Tibial nerve (tissue), 4 donors: ENCODE measurements at regions not wholly inside any gene's neighbourhood (a gene's known extent, or its start where the extent isn't known, plus 50 kb on each side); places are given as distances from the start of the nearest gene placed in this dataset.

Experiments
- DNase-seq, 2 donors: peaks; one replicate each; pipeline ENCODE4 v3.0.0-alpha.2; 2019; ENCODE audit warnings: low spot score in 2 of 2
- H3K27ac ChIP-seq, 4 donors: fragments of 200-600 bp; sonication (generic) in 3 of 4; one replicate each; pipeline ENCODE4 v1.5.1; 2017 to 2019; ENCODE audit warnings: mild to moderate bottlenecking in 1 of 4
- H3K27me3 ChIP-seq, 2 donors: fragments of 200-600 bp; sonication (generic) in 1 of 2; one replicate each; pipeline versions ENCODE4 v1.5.1 to v1.6.0; 2017 to 2019
- H3K36me3 ChIP-seq, 3 donors: fragments of 200-600 bp; sonication (generic); one replicate each; pipeline ENCODE4 v1.5.1; 2018 to 2019
- H3K4me1 ChIP-seq, 4 donors: fragments of 200-600 bp; sonication (generic) in 3 of 4; one replicate each; pipeline ENCODE4 v1.5.1; 2017 to 2019
- H3K4me3 ChIP-seq, 4 donors: fragments of 200-600 bp; sonication (generic) in 3 of 4; one replicate each; pipeline ENCODE4 v1.5.1; 2017 to 2019; ENCODE audit warnings: mild to moderate bottlenecking in 1 of 4, moderate library complexity in 1 of 4
- H3K9me3 ChIP-seq, 4 donors: fragments of 200-600 bp; sonication (generic) in 3 of 4; one replicate each; pipeline ENCODE4 v1.5.1; 2017 to 2019
- EP300 ChIP-seq, 2 donors: sonication (generic); formaldehyde crosslinking; IDR thresholded peaks; one replicate each; pipeline ENCODE4 v1.6.1; 2017; ENCODE audit warnings: antibody characterized with exemption in 2 of 2, mild to moderate bottlenecking in 1 of 2
- POLR2A ChIP-seq, 2 donors: fragments of 450-650 bp; IDR thresholded peaks; one replicate each; pipeline ENCODE4 v1.6.1; 2017; ENCODE audit warnings: antibody characterized with exemption in 2 of 2, mild to moderate bottlenecking in 2 of 2, moderate library complexity in 2 of 2
- WGBS, 2 donors: methylation state at CpG; one replicate each; pipeline ENCODE4 v1.1.5; 2018; 5-methylcytosine and 5-hydroxymethylcytosine counted together
- TF ChIP-seq, protein P1 (sequence below), 5 experiments: fragments of 200-600 bp in 3 of 5; fragments of 450-650 bp in 2 of 5; sonication (generic) in 3 of 5; IDR thresholded peaks; one replicate each; pipeline ENCODE4 v1.5.1; 2016 to 2019; ENCODE audit warnings: antibody characterized with exemption in 5 of 5, mild to moderate bottlenecking in 3 of 5, moderate library complexity in 2 of 5

DNA sequence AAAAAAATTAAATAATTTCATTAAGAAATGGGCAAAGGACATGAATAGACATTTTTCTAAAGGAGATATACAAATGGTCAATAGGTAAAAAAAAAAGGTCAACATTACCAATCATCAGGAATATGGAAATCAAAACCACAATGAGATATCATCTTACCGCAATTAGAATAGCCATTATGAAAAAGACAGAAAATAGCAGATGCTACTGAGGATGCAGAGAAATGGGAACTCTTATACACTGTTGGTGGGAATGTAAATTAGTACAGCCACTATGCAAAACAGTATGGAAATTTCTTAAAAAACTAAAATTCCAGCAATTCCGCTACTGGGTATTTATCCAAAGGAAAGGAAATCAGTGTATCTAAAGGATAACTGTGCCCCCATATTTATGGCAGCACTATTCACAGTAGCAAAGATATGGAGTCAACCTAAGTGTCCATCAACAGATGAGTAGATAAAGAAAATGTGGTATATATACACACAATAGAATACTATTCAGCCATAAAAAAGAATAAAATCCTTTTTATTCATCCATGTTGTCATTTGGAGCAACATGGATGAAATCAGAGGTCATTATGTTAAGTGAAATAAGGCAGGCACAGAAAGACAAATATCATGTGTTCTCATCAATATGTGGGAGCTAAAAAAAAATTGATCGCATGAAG is 132.4 kb downstream of the RPL22L1 start:
- H3K4me1 ChIP-seq = peaks cover 0 to 26% (median 5%) of the 10 kb centered on the region in 4 donors
- TF ChIP-seq POLR2A (IDR thresholded peaks at IDR 0.05) = no peak
- TF ChIP-seq EP300 (IDR thresholded peaks at IDR 0.05) = no peak
- no peaks in the 10 kb centered on the region for H3K27me3 ChIP-seq
- H3K36me3 ChIP-seq = no peaks in the 10 kb centered on the region
- no peak overlapping the region for H3K4me3 ChIP-seq
- no peak overlapping the region for H3K27ac ChIP-seq
- no peaks in the 10 kb centered on the region for H3K9me3 ChIP-seq
- DNase-seq = no peak
- WGBS, 2 donors = 95 to 97% methylated on average over 3 of the region's 3 CpGs

DNA sequence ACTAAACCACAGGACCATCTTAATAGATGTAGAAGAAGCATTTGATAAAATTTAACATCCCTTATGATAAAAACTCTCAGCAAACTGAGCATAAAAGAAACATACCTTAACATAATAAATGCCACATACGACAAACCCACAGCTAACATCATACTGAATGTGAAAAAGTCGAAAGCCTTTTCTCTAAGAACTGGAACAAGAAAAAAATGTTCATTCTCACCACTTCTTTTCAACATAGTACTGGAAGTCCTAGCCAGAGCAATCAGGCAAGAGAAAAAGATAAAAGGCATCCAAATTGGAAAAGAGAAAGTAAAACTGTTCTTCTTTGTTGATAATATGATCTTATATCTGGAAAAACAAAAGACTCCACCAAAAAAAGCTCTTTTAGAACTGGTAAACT is 134.2 kb downstream of the RPL22L1 start:
- H3K27ac ChIP-seq = peak overlapping the region in 1 of 4 donors; percentile 54
- no peaks in the 10 kb centered on the region for H3K36me3 ChIP-seq
- no peak overlapping the region for H3K4me3 ChIP-seq
- H3K9me3 ChIP-seq = no peaks in the 10 kb centered on the region
- WGBS, 2 donors = 82% methylated on average over 2 of the region's 2 CpGs
- H3K27me3 ChIP-seq = no peaks in the 10 kb centered on the region
- TF ChIP-seq EP300 (IDR thresholded peaks at IDR 0.05) (no peak), POLR2A (IDR thresholded peaks at IDR 0.05) (no peak)
- TF ChIP-seq, protein P1, sequence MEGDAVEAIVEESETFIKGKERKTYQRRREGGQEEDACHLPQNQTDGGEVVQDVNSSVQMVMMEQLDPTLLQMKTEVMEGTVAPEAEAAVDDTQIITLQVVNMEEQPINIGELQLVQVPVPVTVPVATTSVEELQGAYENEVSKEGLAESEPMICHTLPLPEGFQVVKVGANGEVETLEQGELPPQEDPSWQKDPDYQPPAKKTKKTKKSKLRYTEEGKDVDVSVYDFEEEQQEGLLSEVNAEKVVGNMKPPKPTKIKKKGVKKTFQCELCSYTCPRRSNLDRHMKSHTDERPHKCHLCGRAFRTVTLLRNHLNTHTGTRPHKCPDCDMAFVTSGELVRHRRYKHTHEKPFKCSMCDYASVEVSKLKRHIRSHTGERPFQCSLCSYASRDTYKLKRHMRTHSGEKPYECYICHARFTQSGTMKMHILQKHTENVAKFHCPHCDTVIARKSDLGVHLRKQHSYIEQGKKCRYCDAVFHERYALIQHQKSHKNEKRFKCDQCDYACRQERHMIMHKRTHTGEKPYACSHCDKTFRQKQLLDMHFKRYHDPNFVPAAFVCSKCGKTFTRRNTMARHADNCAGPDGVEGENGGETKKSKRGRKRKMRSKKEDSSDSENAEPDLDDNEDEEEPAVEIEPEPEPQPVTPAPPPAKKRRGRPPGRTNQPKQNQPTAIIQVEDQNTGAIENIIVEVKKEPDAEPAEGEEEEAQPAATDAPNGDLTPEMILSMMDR (IDR thresholded peaks at IDR 0.05) = no peak
- no peak for DNase-seq
- H3K4me1 ChIP-seq = peaks cover 0 to 13% (median 4%) of the 10 kb centered on the region in 4 donors

DNA sequence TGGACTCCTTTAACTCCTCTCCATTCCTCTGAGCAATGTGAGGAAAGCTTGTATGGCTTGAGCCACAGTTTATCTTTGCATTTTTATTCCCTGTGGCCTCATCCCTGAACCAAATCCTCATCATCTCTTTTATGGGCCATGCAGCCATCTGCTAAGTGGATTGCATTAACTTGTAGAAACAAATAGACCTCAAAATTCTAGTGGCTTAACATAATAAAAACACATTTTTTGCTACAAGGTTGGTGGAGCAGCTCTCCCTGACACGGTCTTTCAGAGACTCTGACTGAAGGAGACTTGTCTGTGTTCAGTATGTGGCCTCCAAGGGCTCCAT is 135.3 kb downstream of the RPL22L1 start:
- 74 to 86% methylated on average over 1 of the region's 1 CpG for WGBS, 2 donors
- H3K36me3 ChIP-seq = no peaks in the 10 kb centered on the region
- H3K9me3 ChIP-seq = no peaks in the 10 kb centered on the region
- no peaks in the 10 kb centered on the region for H3K27me3 ChIP-seq
- no peak overlapping the region for H3K4me3 ChIP-seq
- TF ChIP-seq POLR2A (IDR thresholded peaks at IDR 0.05) = no peak
- TF ChIP-seq, protein P1 (IDR thresholded peaks at IDR 0.05) = no peak
- no peak for TF ChIP-seq EP300 (IDR thresholded peaks at IDR 0.05)
- peaks cover 0 to 4% (median 1%) of the 10 kb centered on the region in 4 donors for H3K4me1 ChIP-seq
- H3K27ac ChIP-seq = no peak overlapping the region
- DNase-seq = no peak

DNA sequence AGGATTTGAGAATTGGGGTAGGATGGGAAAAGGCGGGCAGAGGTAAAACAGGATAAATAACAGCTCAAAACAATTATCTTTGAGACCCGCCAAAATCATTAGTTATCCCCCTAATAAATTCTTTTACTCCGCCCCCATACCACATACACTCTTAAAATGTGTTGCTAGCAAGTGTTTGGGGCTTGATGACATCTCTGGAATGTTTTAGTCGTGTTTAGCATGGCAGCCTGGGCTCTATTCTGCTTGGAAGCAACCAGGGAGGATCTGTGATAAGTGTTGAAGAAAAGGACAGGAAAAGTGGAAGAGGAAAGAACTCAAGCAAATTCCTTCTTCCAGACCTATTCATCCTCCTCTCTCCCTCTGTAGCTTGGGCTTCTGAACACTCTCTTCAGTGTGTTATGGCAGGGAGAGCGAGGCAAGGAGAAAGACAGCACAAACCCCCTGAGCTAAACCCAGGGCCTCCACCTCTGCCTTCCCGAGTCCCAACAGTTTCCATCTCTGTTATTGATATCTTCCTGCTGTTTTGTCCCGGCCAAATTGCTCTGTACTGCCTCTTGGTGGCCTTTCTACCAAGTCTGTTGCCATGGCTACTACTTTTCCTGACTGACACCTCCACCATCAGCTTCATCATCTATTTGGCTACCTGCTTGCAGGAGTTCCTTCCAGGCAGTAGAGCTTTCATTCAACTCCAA is 135.8 kb downstream of the RPL22L1 start:
- whole genome bisulfite sequencing, 2 donors = 68 to 69% methylated on average over 7 of the region's 7 CpGs
- Histone ChIP-seq H3K4me3 (no peak overlapping the region), H3K4me1 (peaks cover 0 to 4% (median 1%) of the 10 kb centered on the region in 4 donors), H3K9me3 (no peaks in the 10 kb centered on the region), H3K27ac (no peak overlapping the region), H3K36me3 (no peaks in the 10 kb centered on the region), H3K27me3 (no peaks in the 10 kb centered on the region)
- no peak for TF ChIP-seq POLR2A (IDR thresholded peaks at IDR 0.05)
- TF ChIP-seq, protein P1 (IDR thresholded peaks at IDR 0.05) = no peak
- no peak for TF ChIP-seq EP300 (IDR thresholded peaks at IDR 0.05)
- no peak for DNase-seq

DNA sequence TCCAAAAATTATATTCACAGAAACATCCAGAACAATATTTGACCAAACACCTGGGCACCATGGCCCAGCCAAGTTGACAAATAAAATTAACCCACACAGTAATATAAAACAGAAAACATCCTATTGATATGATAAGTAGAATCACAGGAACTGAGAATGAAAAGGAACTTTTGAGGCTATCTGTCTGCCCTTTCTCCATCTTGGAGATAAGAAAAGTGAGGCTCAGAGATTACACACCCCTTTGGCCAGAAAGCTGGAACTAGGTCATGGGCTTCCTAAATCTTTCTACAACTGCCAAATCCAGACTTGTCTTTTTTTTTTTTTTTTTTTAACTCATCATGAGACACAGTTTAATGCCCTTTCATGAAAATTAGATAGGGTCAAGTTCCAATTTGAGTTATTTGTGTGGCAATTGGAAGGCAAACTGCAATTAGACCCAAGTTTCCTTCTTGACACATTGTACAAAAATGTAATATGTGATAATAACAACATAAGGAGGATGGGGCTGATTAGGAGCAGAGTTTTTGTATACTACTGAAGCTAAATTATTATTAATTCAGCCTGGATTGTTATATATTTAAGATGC is 137.2 kb downstream of the RPL22L1 start:
- no peaks in the 10 kb centered on the region for H3K9me3 ChIP-seq
- no peaks in the 10 kb centered on the region for H3K36me3 ChIP-seq
- H3K4me1 ChIP-seq = peaks cover 0 to 4% (median 0%) of the 10 kb centered on the region in 4 donors
- no peak for DNase-seq
- H3K4me3 ChIP-seq = no peak overlapping the region
- no peak overlapping the region for H3K27ac ChIP-seq
- H3K27me3 ChIP-seq = no peaks in the 10 kb centered on the region
- no peak for TF ChIP-seq POLR2A (IDR thresholded peaks at IDR 0.05)
- TF ChIP-seq, protein P1 (IDR thresholded peaks at IDR 0.05) = no peak
